ENCODE measurements at regions not wholly inside any gene's neighbourhood (a gene's known extent, or its start where the extent isn't known, plus 50 kb on each side); places are given as distances from the start of the nearest gene placed in this dataset.
"Not testable (repeated sequence)": the region's sequence is repeated elsewhere in the genome, so short reads cannot be mapped to it uniquely, and the experiment has no call there.

- Histone ChIP-seq H3K79me2 (ENCODE audit: insufficient read depth, low read depth) (no peaks in the 10 kb centered on the region), H3K9ac (no peak overlapping the region), H3K36me3 (ENCODE audit: insufficient read depth) (no peaks in the 10 kb centered on the region), H4K20me1 (ENCODE audit: insufficient read depth) (no peaks in the 10 kb centered on the region), H3K4me2 (no peak overlapping the region), H3K4me3 (IDR thresholded peaks at IDR 0.05; ENCODE audit: insufficient read depth, low read depth, low read length) (no peak overlapping the region), H2AFZ (ENCODE audit: low read depth) (no peak overlapping the region), H3K4me1 (ENCODE audit: low read depth, poor library complexity, severe bottlenecking) (no peaks in the 10 kb centered on the region), H3K27ac (no peak overlapping the region), H3K27me3 (ENCODE audit: insufficient read depth, low read depth) (no peaks in the 10 kb centered on the region)
- no peak for TF ChIP-seq CTCF (conservative IDR thresholded peaks at IDR 0.05; ENCODE audit: low read depth, low read length)
Observed at GRCh38 chr5:97508864-97509263, 325.8 kb upstream of the RIOK2 start.

- H4K20me1 ChIP-seq (ENCODE audit: insufficient read depth); H3K4me2 ChIP-seq; H3K79me2 ChIP-seq (ENCODE audit: insufficient read depth, low read depth); H3K27ac ChIP-seq; H2AFZ ChIP-seq (ENCODE audit: low read depth); H3K4me3 ChIP-seq (IDR thresholded peaks at IDR 0.05; ENCODE audit: insufficient read depth, low read depth, low read length); H3K36me3 ChIP-seq (ENCODE audit: insufficient read depth); H3K27me3 ChIP-seq (ENCODE audit: insufficient read depth, low read depth); H3K9ac ChIP-seq; H3K4me1 ChIP-seq (ENCODE audit: low read depth, poor library complexity, severe bottlenecking): not testable (repeated sequence)
Observed at GRCh38 chr5:97519565-97519964, 336.5 kb upstream of the RIOK2 start.

GRCh38 chr5:97523336-97523735 is 340.3 kb upstream of the RIOK2 start:
- H3K36me3 ChIP-seq (ENCODE audit: insufficient read depth); H4K20me1 ChIP-seq (ENCODE audit: insufficient read depth); H3K27ac ChIP-seq: not testable (repeated sequence)

GRCh38 chr5:97525780-97526179 is 342.7 kb upstream of the RIOK2 start:
- no peaks in the 10 kb centered on the region for H4K20me1 ChIP-seq (ENCODE audit: insufficient read depth)
- H3K4me3 ChIP-seq (IDR thresholded peaks at IDR 0.05; ENCODE audit: insufficient read depth, low read depth, low read length) = no peak overlapping the region
- H3K4me2 ChIP-seq = no peak overlapping the region
- TF ChIP-seq CTCF (conservative IDR thresholded peaks at IDR 0.05; ENCODE audit: low read depth, low read length) = no peak
- no peaks in the 10 kb centered on the region for H3K79me2 ChIP-seq (ENCODE audit: insufficient read depth, low read depth)
- no peak overlapping the region for H2AFZ ChIP-seq (ENCODE audit: low read depth)
- no peaks in the 10 kb centered on the region for H3K27me3 ChIP-seq (ENCODE audit: insufficient read depth, low read depth)
- no peak overlapping the region for H3K27ac ChIP-seq
- H3K9ac ChIP-seq = no peak overlapping the region
- no peaks in the 10 kb centered on the region for H3K36me3 ChIP-seq (ENCODE audit: insufficient read depth)
- no peaks in the 10 kb centered on the region for H3K4me1 ChIP-seq (ENCODE audit: low read depth, poor library complexity, severe bottlenecking)

More at GRCh38 chr5:97523336-97523735, 340.3 kb upstream of the RIOK2 start:
- not testable (repeated sequence) for H3K4me1 ChIP-seq (ENCODE audit: low read depth, poor library complexity, severe bottlenecking); H2AFZ ChIP-seq (ENCODE audit: low read depth); H3K4me3 ChIP-seq (IDR thresholded peaks at IDR 0.05; ENCODE audit: insufficient read depth, low read depth, low read length); H3K27me3 ChIP-seq (ENCODE audit: insufficient read depth, low read depth); H3K4me2 ChIP-seq; H3K79me2 ChIP-seq (ENCODE audit: insufficient read depth, low read depth); H3K9ac ChIP-seq

GRCh38 chr5:97528941-97529340 is 345.9 kb upstream of the RIOK2 start:
- H3K27ac ChIP-seq = no peak overlapping the region
- no peak overlapping the region for H2AFZ ChIP-seq (ENCODE audit: low read depth)
- no peaks in the 10 kb centered on the region for H3K79me2 ChIP-seq (ENCODE audit: insufficient read depth, low read depth)
- H3K4me2 ChIP-seq = no peak overlapping the region
- no peaks in the 10 kb centered on the region for H4K20me1 ChIP-seq (ENCODE audit: insufficient read depth)
- H3K4me3 ChIP-seq (IDR thresholded peaks at IDR 0.05; ENCODE audit: insufficient read depth, low read depth, low read length) = no peak overlapping the region
- TF ChIP-seq CTCF (conservative IDR thresholded peaks at IDR 0.05; ENCODE audit: low read depth, low read length) = no peak
- no peaks in the 10 kb centered on the region for H3K36me3 ChIP-seq (ENCODE audit: insufficient read depth)
- H3K4me1 ChIP-seq (ENCODE audit: low read depth, poor library complexity, severe bottlenecking) = no peaks in the 10 kb centered on the region
- no peaks in the 10 kb centered on the region for H3K27me3 ChIP-seq (ENCODE audit: insufficient read depth, low read depth)
- no peak overlapping the region for H3K9ac ChIP-seq

Data from KMS-11 (cell line).